Aorta (tissue), 5 donors: ENCODE measurements at regions not wholly inside any gene's neighbourhood (a gene's known extent, or its start where the extent isn't known, plus 50 kb on each side); places are given as distances from the start of the nearest gene placed in this dataset.

ENCODE experiments used
- ATAC-seq: fragments of 200-7000 bp; cut with Tn5 transposase; one replicate; pipeline ENCODE4 v1.9.1; 2022; ENCODE audit warnings: moderate library complexity; ENCODE audit not compliant: low FRiP score
- DNase-seq, 2 donors: peaks; one replicate each; pipeline ENCODE4 v3.0.0-alpha.2; 2020
- H3K27ac ChIP-seq, 2 donors: one replicate each; pipeline ENCODE4 v1.5.1; 2013; ENCODE audit warnings: low read length in 2 of 2, mild to moderate bottlenecking in 2 of 2, moderate library complexity in 2 of 2, control low read depth in 1 of 2, inconsistent platforms in 1 of 2, low read depth in 1 of 2
- H3K27me3 ChIP-seq, 2 donors: one replicate each; pipeline ENCODE4 v1.6.1; 2013; ENCODE audit warnings: control low read depth in 1 of 2, low read length in 1 of 2, mild to moderate bottlenecking in 1 of 2, moderate library complexity in 1 of 2; ENCODE audit not compliant: insufficient read depth in 2 of 2, control insufficient read depth in 1 of 2
- H3K36me3 ChIP-seq, 2 donors: one replicate each; pipeline ENCODE4 v1.6.1; 2013; ENCODE audit warnings: control low read depth in 1 of 2, low read length in 1 of 2, mild to moderate bottlenecking in 1 of 2; ENCODE audit not compliant: insufficient read depth in 2 of 2, control insufficient read depth in 1 of 2
- H3K4me1 ChIP-seq, 2 donors: one replicate each; pipeline ENCODE4 v1.6.1; 2013; ENCODE audit warnings: low read length in 2 of 2, control low read depth in 1 of 2, mild to moderate bottlenecking in 1 of 2, moderate library complexity in 1 of 2; ENCODE audit not compliant: insufficient read depth in 2 of 2, control insufficient read depth in 1 of 2
- H3K4me3 ChIP-seq, 2 donors: one replicate each; pipeline ENCODE4 v1.5.1; 2013; ENCODE audit warnings: low read length in 2 of 2, control low read depth in 1 of 2, mild to moderate bottlenecking in 1 of 2
- H3K9me3 ChIP-seq: one replicate; pipeline ENCODE4 v1.6.1; 2013; ENCODE audit warnings: mild to moderate bottlenecking, low read length; ENCODE audit not compliant: control insufficient read depth
- WGBS, 2 donors: extraction: QIAGEN DNeasy Blood & Tissue Kit; methylation state at CpG; one replicate each; pipeline ENCODE4 v1.1.7; 2013; 5-methylcytosine and 5-hydroxymethylcytosine counted together
- intact Hi-C, 2 donors: fragments of 100-400 bp; cut with DNase I; formaldehyde crosslinking; loops; one replicate each; pipeline versions ENCODE4 v1.14.2 to v1.15.0; 2022
- donor health status: healthy with polysubstance abuse.
- donor health status: Bipolar disorder and iron deficiency.
- donor health status: DM: no; HTN: no; CAD: no.
- donor health status: DM: no; HTN: no; CAD: no.
- donor health status: DM: yes; HTN: yes; CAD: no.

GRCh38 chr22:49268924-49269323, 558.7 kb downstream of the BRD1 start:
- ATAC-seq: no peak
- Histone ChIP-seq H3K4me3 (no peak overlapping the region), H3K9me3 (no peaks in the 10 kb centered on the region), H3K4me1 (no peaks in the 10 kb centered on the region), H3K36me3 (no peaks in the 10 kb centered on the region), H3K27ac (no peak overlapping the region), H3K27me3 (peaks cover 0 to 1% of the 10 kb centered on the region in 2 donors)
- intact Hi-C loops: no loop called here
- DNase-seq: no peak
- 42 to 66% methylated on average over 4 of the region's 4 CpGs for WGBS, 2 donors

GRCh38 chr22:49267996-49268395, 559.7 kb downstream of the BRD1 start:
- intact Hi-C loops: no loop called here
- Histone ChIP-seq H3K4me3 (no peak overlapping the region), H3K4me1 (no peaks in the 10 kb centered on the region), H3K27me3 (peaks cover 0 to 1% of the 10 kb centered on the region in 2 donors), H3K27ac (no peak overlapping the region), H3K9me3 (no peaks in the 10 kb centered on the region), H3K36me3 (no peaks in the 10 kb centered on the region)
- WGBS, 2 donors: 48 to 50% methylated on average over 7 of the region's 7 CpGs
- DNase-seq (no peak), ATAC-seq (no peak)

- WGBS, 2 donors: 60 to 61% methylated on average over 52 to 53 of the region's 53 CpGs
- H3K4me3 ChIP-seq: no peak overlapping the region
- no peak overlapping the region for H3K27ac ChIP-seq
- no peaks in the 10 kb centered on the region for H3K27me3 ChIP-seq
- H3K36me3 ChIP-seq: no peaks in the 10 kb centered on the region
- H3K4me1 ChIP-seq: no peaks in the 10 kb centered on the region
- DNase-seq (peak in 1 of 2 donors; percentile 67), ATAC-seq (no peak)
- H3K9me3 ChIP-seq: no peaks in the 10 kb centered on the region
- intact Hi-C loops: no loop called here
Measured at GRCh38 chr22:49266561-49267519, 560.8 kb downstream of the BRD1 start.

GRCh38 chr22:49264696-49265095, 563.0 kb downstream of the BRD1 start:
- DNase-seq (no peak), ATAC-seq (no peak)
- H3K27me3 ChIP-seq: no peaks in the 10 kb centered on the region
- 81 to 86% methylated on average over 11 of the region's 11 CpGs for WGBS, 2 donors
- no peaks in the 10 kb centered on the region for H3K36me3 ChIP-seq
- intact Hi-C loops: no loop called here
- no peak overlapping the region for H3K27ac ChIP-seq
- no peak overlapping the region for H3K4me3 ChIP-seq
- H3K4me1 ChIP-seq: no peaks in the 10 kb centered on the region
- H3K9me3 ChIP-seq: no peaks in the 10 kb centered on the region

GRCh38 chr22:49263101-49263500, 564.6 kb downstream of the BRD1 start:
- H3K27ac ChIP-seq: no peak overlapping the region
- H3K4me1 ChIP-seq: no peaks in the 10 kb centered on the region
- H3K36me3 ChIP-seq: no peaks in the 10 kb centered on the region
- H3K27me3 ChIP-seq: no peaks in the 10 kb centered on the region
- no peak for ATAC-seq
- intact Hi-C loops: no loop called here
- DNase-seq: peak in 1 of 2 donors; percentile 43
- 92 to 93% methylated on average over 15 of the region's 15 CpGs for WGBS, 2 donors
- H3K9me3 ChIP-seq: no peaks in the 10 kb centered on the region
- no peak overlapping the region for H3K4me3 ChIP-seq

- Histone ChIP-seq H3K27me3 (no peaks in the 10 kb centered on the region), H3K27ac (no peak overlapping the region), H3K4me1 (no peaks in the 10 kb centered on the region), H3K36me3 (no peaks in the 10 kb centered on the region), H3K9me3 (no peaks in the 10 kb centered on the region), H3K4me3 (no peak overlapping the region)
- WGBS, 2 donors: 86 to 94% methylated on average over 12 of the region's 12 CpGs
- peak in 1 of 2 donors; percentile 58 for DNase-seq
- intact Hi-C loops: no loop called here
- no peak for ATAC-seq
Measured at GRCh38 chr22:49262167-49262566, 565.5 kb downstream of the BRD1 start.

GRCh38 chr22:49261616-49262015, 566.1 kb downstream of the BRD1 start:
- H3K27me3 ChIP-seq: no peaks in the 10 kb centered on the region
- H3K4me1 ChIP-seq: no peaks in the 10 kb centered on the region
- H3K36me3 ChIP-seq: no peaks in the 10 kb centered on the region
- H3K4me3 ChIP-seq: no peak overlapping the region
- no peaks in the 10 kb centered on the region for H3K9me3 ChIP-seq
- peak in 1 of 2 donors; percentile 61 for DNase-seq
- intact Hi-C loops: no loop called here
- ATAC-seq: no peak
- 81 to 85% methylated on average over 17 of the region's 17 CpGs for whole genome bisulfite sequencing, 2 donors
- no peak overlapping the region for H3K27ac ChIP-seq

GRCh38 chr22:49260681-49261580, 566.7 kb downstream of the BRD1 start:
- Histone ChIP-seq H3K27me3 (no peaks in the 10 kb centered on the region), H3K9me3 (no peaks in the 10 kb centered on the region), H3K36me3 (no peaks in the 10 kb centered on the region), H3K4me1 (no peaks in the 10 kb centered on the region), H3K4me3 (no peak overlapping the region), H3K27ac (no peak overlapping the region)
- intact Hi-C loops: no loop called here
- ATAC-seq (no peak), DNase-seq (peak in 1 of 2 donors; percentile 47)
- 83 to 85% methylated on average over 17 of the region's 17 CpGs for WGBS, 2 donors
